HCEC 1CT (cell line): ENCODE measurements at regions not wholly inside any gene's neighbourhood (a gene's known extent, or its start where the extent isn't known, plus 50 kb on each side); places are given as distances from the start of the nearest gene placed in this dataset.
"Not testable (repeated sequence)": the region's sequence is repeated elsewhere in the genome, so short reads cannot be mapped to it uniquely, and the experiment has no call there.

Experiments used
- DNase-seq: peaks from one replicate; pipeline ENCODE4 v3.0.0-alpha.2; 2017

- no peak for DNase-seq
These were observed 288.1 kb upstream of the PRKCQ start for GRCh38 chr10:6868036-6868725.

GRCh38 chr10:6866757-6867156, 286.7 kb upstream of the PRKCQ start:
- DNase-seq, result no peak

- DNase-seq, result no peak
These were observed 284.1 kb upstream of the PRKCQ start for GRCh38 chr10:6864142-6864541.

GRCh38 chr10:6863381-6863780, 283.3 kb upstream of the PRKCQ start:
- no peak for DNase-seq

- no peak for DNase-seq
These were observed 270.4 kb upstream of the PRKCQ start for GRCh38 chr10:6850452-6850851.

- DNase-seq, result no peak
These were observed 267.5 kb upstream of the PRKCQ start for GRCh38 chr10:6847561-6847960.

GRCh38 chr10:6843894-6844650, 264.0 kb upstream of the PRKCQ start:
- DNase-seq, result no peak

- peak; percentile 4 for DNase-seq
These were observed 263.4 kb upstream of the PRKCQ start for GRCh38 chr10:6843481-6843881.

GRCh38 chr10:6842722-6843121, 262.6 kb upstream of the PRKCQ start:
- no peak for DNase-seq

GRCh38 chr10:6841761-6842160, 261.7 kb upstream of the PRKCQ start:
- DNase-seq, result no peak

GRCh38 chr10:6840766-6841165, 260.7 kb upstream of the PRKCQ start:
- DNase-seq, result peak; percentile 76

- DNase-seq, result peak; percentile 46
These were observed 260.2 kb upstream of the PRKCQ start for GRCh38 chr10:6840201-6840691.

GRCh38 chr10:6838118-6838517, 258.0 kb upstream of the PRKCQ start:
- peak; percentile 8 for DNase-seq

- DNase-seq, result no peak
These were observed 253.5 kb upstream of the PRKCQ start for GRCh38 chr10:6833458-6834011.

- not testable (repeated sequence) for DNase-seq
These were observed 250.9 kb upstream of the PRKCQ start for GRCh38 chr10:6830981-6831380.

- DNase-seq, result not testable (repeated sequence)
These were observed 244.7 kb upstream of the PRKCQ start for GRCh38 chr10:6824793-6825192.

GRCh38 chr10:6823770-6824169, 243.7 kb upstream of the PRKCQ start:
- peak; percentile 8 for DNase-seq

- DNase-seq, result no peak
These were observed 239.2 kb upstream of the PRKCQ start for GRCh38 chr10:6819301-6819700.

- DNase-seq, result no peak
These were observed 237.7 kb upstream of the PRKCQ start for GRCh38 chr10:6817770-6818169.

- no peak for DNase-seq
These were observed 235.3 kb upstream of the PRKCQ start for GRCh38 chr10:6815346-6815745.

GRCh38 chr10:6813856-6814255, 233.8 kb upstream of the PRKCQ start:
- DNase-seq, result no peak

- DNase-seq, result no peak
These were observed 233.2 kb upstream of the PRKCQ start for GRCh38 chr10:6813306-6813705.

GRCh38 chr10:6811153-6811552, 231.1 kb upstream of the PRKCQ start:
- no peak for DNase-seq

- DNase-seq, result no peak
These were observed 223.3 kb upstream of the PRKCQ start for GRCh38 chr10:6803427-6803783.
